Progenitor cell of endocrine pancreas (in vitro differentiated cells): ENCODE measurements at regions not wholly inside any gene's neighbourhood (a gene's known extent, or its start where the extent isn't known, plus 50 kb on each side); places are given as distances from the start of the nearest gene placed in this dataset.
"Not testable (repeated sequence)": the region's sequence is repeated elsewhere in the genome, so short reads cannot be mapped to it uniquely, and the experiment has no call there.

ENCODE experiments used
- DNase-seq: peaks from one replicate; pipeline ENCODE4 v3.0.0; 2021; ENCODE audit warnings: low spot score; ENCODE audit not compliant: unreplicated experiment
- H3K27ac Mint-ChIP-seq: 2 replicates; pipeline ENCODE4 v1.8.0; 2021; ENCODE audit warnings: mild to moderate bottlenecking, moderate library complexity, mixed read lengths
- H3K27me3 Mint-ChIP-seq: 2 replicates; pipeline ENCODE4 v1.8.0; 2021; ENCODE audit warnings: mixed read lengths
- H3K36me3 Mint-ChIP-seq: 2 replicates; pipeline ENCODE4 v1.8.0; 2022; ENCODE audit warnings: mixed read lengths; ENCODE audit not compliant: insufficient read depth
- H3K4me1 Mint-ChIP-seq: 2 replicates; pipeline ENCODE4 v1.8.0; 2021; ENCODE audit warnings: low read depth, mixed read lengths
- H3K4me3 Mint-ChIP-seq: 2 replicates; pipeline ENCODE4 v1.8.0; 2021; ENCODE audit warnings: low read depth, mild to moderate bottlenecking, moderate library complexity, mixed read lengths
- H3K9me3 Mint-ChIP-seq: 2 replicates; pipeline ENCODE4 v1.8.0; 2021; ENCODE audit warnings: low read depth, mixed read lengths
- CTCF ChIP-seq: fragments of 200-600 bp; sonication (generic); IDR thresholded peaks from one replicate; pipeline ENCODE4 v1.5.0; 2021; ENCODE audit warnings: antibody characterized with exemption, mild to moderate bottlenecking; ENCODE audit not compliant: unreplicated experiment

GRCh38 chr1:91101328-91101727 lies 79.5 kb upstream of the ZNF644 start:
- no peak for TF ChIP-seq CTCF
- no peaks in the 10 kb centered on the region for H3K4me1 Mint-ChIP-seq
- no peak overlapping the region for H3K27ac Mint-ChIP-seq
- DNase-seq: no peak
- H3K27me3 Mint-ChIP-seq: no peaks in the 10 kb centered on the region
- H3K36me3 Mint-ChIP-seq: no peaks in the 10 kb centered on the region
- no peak overlapping the region for H3K4me3 Mint-ChIP-seq
- H3K9me3 Mint-ChIP-seq: no peaks in the 10 kb centered on the region

GRCh38 chr1:91099746-91100621 lies 78.1 kb upstream of the ZNF644 start:
- TF ChIP-seq CTCF: no peak
- no peaks in the 10 kb centered on the region for H3K4me1 Mint-ChIP-seq
- H3K4me3 Mint-ChIP-seq: no peak overlapping the region
- no peaks in the 10 kb centered on the region for H3K9me3 Mint-ChIP-seq
- no peak overlapping the region for H3K27ac Mint-ChIP-seq
- H3K36me3 Mint-ChIP-seq: no peaks in the 10 kb centered on the region
- no peaks in the 10 kb centered on the region for H3K27me3 Mint-ChIP-seq
- DNase-seq: no peak

GRCh38 chr1:91098299-91098906 lies 76.6 kb upstream of the ZNF644 start:
- H3K27me3 Mint-ChIP-seq: no peaks in the 10 kb centered on the region
- H3K4me3 Mint-ChIP-seq: no peak overlapping the region
- no peaks in the 10 kb centered on the region for H3K9me3 Mint-ChIP-seq
- no peak for DNase-seq
- no peak overlapping the region for H3K27ac Mint-ChIP-seq
- no peaks in the 10 kb centered on the region for H3K36me3 Mint-ChIP-seq
- TF ChIP-seq CTCF: no peak
- H3K4me1 Mint-ChIP-seq: no peaks in the 10 kb centered on the region

- not testable (repeated sequence) for H3K4me1 Mint-ChIP-seq, H3K36me3 Mint-ChIP-seq, H3K9me3 Mint-ChIP-seq, H3K27ac Mint-ChIP-seq, DNase-seq, H3K27me3 Mint-ChIP-seq, H3K4me3 Mint-ChIP-seq
Measured at GRCh38 chr1:91095321-91095720, 73.5 kb upstream of the ZNF644 start.

- DNase-seq: no peak
- Mint-ChIP-seq H3K4me1 (peaks cover 2% of the 10 kb centered on the region), H3K27me3 (no peaks in the 10 kb centered on the region), H3K4me3 (no peak overlapping the region), H3K9me3 (peaks cover 7% of the 10 kb centered on the region), H3K36me3 (no peaks in the 10 kb centered on the region), H3K27ac (no peak overlapping the region)
- no peak for TF ChIP-seq CTCF
Measured at GRCh38 chr1:91092503-91092902, 70.7 kb upstream of the ZNF644 start.
